SKM-1 (cell line): ENCODE measurements at regions not wholly inside any gene's neighbourhood (a gene's known extent, or its start where the extent isn't known, plus 50 kb on each side); places are given as distances from the start of the nearest gene placed in this dataset.
"Not testable (repeated sequence)": the region's sequence is repeated elsewhere in the genome, so short reads cannot be mapped to it uniquely, and the experiment has no call there.

Experiments
- DNase-seq: peaks from one replicate; lab custom pipeline; 2025; ENCODE audit not compliant: unreplicated experiment; lab: John Stamatoyannopoulos, UW

- not testable (repeated sequence) for DNase-seq
Observed at GRCh38 chrX:79026742-79027141, 81.6 kb downstream of the P2RY10 start.

GRCh38 chrX:79035421-79035820 is 90.2 kb downstream of the P2RY10 start:
- DNase-seq = no peak

GRCh38 chrX:79036157-79036880 is 91.1 kb downstream of the P2RY10 start:
- no peak for DNase-seq

GRCh38 chrX:79065696-79066095 is 78.8 kb upstream of the GPR174 start:
- peak; percentile 1 for DNase-seq

- no peak for DNase-seq
Observed at GRCh38 chrX:79078114-79078513, 66.4 kb upstream of the GPR174 start.

- DNase-seq = no peak
Observed at GRCh38 chrX:79079477-79079876, 65.0 kb upstream of the GPR174 start.

- DNase-seq = no peak
Observed at GRCh38 chrX:79080141-79080540, 64.3 kb upstream of the GPR174 start.

- peak; percentile 9 for DNase-seq
Observed at GRCh38 chrX:79081895-79082512, 62.5 kb upstream of the GPR174 start.

GRCh38 chrX:79082899-79083298 is 61.6 kb upstream of the GPR174 start:
- no peak for DNase-seq

GRCh38 chrX:79084923-79085322 is 59.6 kb upstream of the GPR174 start:
- no peak for DNase-seq

- no peak for DNase-seq
Observed at GRCh38 chrX:79089896-79090584, 54.4 kb upstream of the GPR174 start.

GRCh38 chrX:79094075-79094832 is 50.2 kb upstream of the GPR174 start:
- no peak for DNase-seq
